Astrocyte of the spinal cord (primary cell): ENCODE measurements at regions not wholly inside any gene's neighbourhood (a gene's known extent, or its start where the extent isn't known, plus 50 kb on each side); places are given as distances from the start of the nearest gene placed in this dataset.
A peak's percentile ranks its signal among the peaks of the same experiment; 100 is the strongest.
"Not testable (repeated sequence)": the region's sequence is repeated elsewhere in the genome, so short reads cannot be mapped to it uniquely, and the experiment has no call there.

ENCODE experiments used
- DNase-seq: peaks from one replicate; pipeline ENCODE4 v3.0.0; 2011; ENCODE audit warnings: low read depth, low spot score
- H3K4me3 ChIP-seq: 2 replicates; pipeline ENCODE4 v1.5.1; 2011; ENCODE audit warnings: low read depth, mild to moderate bottlenecking, low read length, moderate library complexity
- in situ Hi-C: cut with HindIII; loops from 2 replicates; pipeline ENCODE4 v1.10.0; 2017; ENCODE audit warnings: low sequenced_read_pairs
- TF ChIP-seq, protein P1 (sequence below): IDR thresholded peaks from 2 replicates; pipeline ENCODE4 v1.5.1; 2012; ENCODE audit warnings: low read depth, mild to moderate bottlenecking, low read length, inconsistent platforms

DNA sequence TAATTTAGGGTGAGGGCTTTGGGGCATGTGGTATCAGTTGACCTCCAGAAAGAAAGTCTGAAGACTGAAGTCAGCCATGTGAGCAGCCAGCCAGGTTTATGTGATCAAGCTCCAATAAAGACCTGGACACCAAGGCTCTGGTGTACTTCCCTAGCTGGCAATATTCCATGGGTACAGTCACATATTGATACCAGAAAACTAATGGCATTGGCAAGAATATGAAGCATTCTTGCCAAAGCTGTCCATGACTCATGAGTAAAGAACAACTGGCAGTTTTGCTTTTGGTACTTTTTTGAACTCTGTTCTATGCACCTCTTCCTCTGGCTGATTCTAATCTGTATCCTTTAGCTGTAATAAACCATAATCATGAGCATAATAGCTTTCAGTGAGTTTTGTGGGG lies 415.3 kb upstream of the CAMK1G start:
- in situ Hi-C loops = no loop called here
- H3K4me3 ChIP-seq = no peak overlapping the region
- TF ChIP-seq, protein P1, sequence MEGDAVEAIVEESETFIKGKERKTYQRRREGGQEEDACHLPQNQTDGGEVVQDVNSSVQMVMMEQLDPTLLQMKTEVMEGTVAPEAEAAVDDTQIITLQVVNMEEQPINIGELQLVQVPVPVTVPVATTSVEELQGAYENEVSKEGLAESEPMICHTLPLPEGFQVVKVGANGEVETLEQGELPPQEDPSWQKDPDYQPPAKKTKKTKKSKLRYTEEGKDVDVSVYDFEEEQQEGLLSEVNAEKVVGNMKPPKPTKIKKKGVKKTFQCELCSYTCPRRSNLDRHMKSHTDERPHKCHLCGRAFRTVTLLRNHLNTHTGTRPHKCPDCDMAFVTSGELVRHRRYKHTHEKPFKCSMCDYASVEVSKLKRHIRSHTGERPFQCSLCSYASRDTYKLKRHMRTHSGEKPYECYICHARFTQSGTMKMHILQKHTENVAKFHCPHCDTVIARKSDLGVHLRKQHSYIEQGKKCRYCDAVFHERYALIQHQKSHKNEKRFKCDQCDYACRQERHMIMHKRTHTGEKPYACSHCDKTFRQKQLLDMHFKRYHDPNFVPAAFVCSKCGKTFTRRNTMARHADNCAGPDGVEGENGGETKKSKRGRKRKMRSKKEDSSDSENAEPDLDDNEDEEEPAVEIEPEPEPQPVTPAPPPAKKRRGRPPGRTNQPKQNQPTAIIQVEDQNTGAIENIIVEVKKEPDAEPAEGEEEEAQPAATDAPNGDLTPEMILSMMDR = no peak
- peak; percentile 73 for DNase-seq

DNA sequence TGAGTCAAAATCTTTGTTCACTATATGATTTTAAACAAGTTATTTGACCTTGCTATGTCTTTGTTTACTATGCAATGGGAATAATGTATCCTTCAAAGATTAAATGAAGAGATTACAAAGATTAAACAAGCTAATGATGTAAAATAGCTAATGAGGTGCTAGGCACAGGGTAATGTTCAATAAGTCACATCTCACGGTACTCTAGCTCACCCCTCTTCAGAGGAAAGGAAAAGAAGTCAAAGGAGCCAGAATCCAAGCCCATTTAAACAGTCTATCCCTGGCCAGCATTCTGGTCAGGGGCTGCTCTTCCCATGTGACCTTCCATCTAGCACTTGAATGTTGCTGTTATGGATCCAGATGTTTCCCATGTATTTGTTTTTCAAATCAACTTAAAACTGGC lies 412.4 kb upstream of the CAMK1G start:
- TF ChIP-seq, protein P1 = no peak
- H3K4me3 ChIP-seq = no peak overlapping the region
- no peak for DNase-seq
- in situ Hi-C loops = no loop called here

DNA sequence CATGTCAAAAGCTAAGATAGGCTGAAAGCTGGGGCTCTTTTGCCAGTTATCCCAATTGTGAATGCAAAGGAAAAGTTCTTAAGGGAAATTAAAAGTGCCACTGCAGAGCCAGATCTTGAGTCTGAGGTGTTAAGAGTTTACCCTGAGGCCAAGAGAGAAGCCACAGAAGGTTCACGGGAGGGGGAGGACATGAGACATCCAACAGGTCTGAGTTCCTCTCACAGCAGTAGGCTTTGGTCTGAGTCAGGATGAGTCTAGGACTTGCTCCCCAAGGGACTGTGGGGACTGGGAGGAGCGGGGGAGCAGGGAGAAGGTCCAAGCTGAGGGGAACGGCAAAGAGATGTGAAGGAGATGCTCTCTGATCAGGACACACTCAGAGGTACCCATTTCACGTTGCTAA lies 411.2 kb upstream of the CAMK1G start:
- no peak overlapping the region for H3K4me3 ChIP-seq
- peak; percentile 7 for DNase-seq
- in situ Hi-C loops = no loop called here
- TF ChIP-seq, protein P1 = no peak

DNA sequence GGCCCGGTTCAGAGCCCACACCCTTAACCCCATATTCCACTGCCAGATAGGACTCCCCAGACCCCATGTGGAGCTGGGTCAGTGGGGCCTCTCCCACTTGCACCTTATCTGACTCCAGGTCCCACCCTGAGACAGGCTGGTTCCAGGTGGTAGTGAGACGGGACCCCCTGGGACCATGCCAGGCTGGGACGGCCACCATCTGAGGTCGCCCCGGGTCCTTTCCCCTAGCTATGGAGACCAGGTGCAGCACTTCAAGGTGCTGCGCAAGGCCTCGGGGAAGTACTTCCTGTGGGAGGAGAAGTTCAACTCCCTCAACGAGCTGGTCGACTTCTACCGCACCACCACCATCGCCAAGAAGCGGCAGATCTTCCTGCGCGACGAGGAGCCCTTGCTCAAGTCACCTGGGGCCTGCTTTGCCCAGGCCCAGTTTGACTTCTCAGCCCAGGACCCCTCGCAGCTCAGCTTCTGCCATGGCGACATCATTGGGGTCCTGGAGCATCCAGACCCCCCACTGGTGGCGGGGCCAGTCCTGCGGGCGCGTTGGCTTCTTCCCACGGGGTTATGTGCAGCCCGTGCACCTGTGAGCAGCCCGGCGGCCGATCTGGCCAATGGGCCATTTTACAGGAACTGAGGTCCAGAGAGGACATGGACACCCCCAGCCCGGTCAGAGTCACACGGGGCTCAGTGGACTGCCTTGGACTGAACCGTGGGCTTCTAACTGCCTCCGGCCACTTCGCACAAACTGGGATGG lies 410.5 kb upstream of the CAMK1G start:
- in situ Hi-C loops, H3K4me3 ChIP-seq, DNase-seq: not testable (repeated sequence)

DNA sequence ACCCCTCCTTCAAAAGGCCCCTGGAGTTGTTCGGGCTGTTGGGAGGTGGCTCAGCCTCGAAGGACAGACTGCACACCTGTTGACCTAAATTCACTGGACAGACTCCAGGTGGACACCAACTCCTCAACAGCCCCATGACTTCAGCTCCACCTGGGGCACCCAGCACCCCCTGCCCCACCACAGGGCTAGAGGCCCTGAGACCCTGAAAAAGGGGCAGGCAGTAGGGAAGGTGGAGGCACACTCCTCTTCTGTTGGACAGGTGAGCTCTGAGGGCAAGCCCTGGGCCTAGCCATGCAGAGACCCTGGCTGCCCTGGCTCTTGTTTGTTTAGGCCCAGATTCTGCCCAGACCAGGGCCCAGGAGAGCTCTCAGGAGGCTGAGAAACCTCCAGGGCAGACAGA lies 409.7 kb upstream of the CAMK1G start:
- H3K4me3 ChIP-seq, in situ Hi-C loops, DNase-seq: not testable (repeated sequence)

DNA sequence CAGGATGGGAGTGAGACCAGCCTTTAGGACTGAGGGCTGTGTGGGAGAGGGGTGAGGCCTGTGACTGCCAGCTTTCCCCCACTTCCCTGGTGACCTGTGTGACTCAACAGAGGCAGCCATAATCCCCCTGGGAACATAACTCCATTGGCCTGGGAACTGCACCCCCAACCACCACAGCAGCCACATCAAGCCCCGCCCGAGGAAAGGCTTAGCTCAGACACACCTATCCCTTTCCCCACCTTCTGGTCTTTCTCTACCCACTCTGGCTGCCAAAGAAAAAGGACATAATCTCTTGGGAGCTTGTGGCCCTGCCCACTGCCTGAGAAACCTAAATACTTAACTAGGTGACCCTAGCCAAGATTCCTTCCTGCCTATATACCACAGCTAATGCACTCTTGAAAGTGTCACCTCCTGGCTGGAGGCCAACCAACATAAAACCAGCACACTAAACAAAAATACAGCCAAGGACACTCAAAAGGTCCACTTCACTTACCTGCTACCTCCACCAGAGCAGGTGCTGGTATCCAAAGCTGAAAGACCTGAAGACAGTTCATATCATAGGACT lies 406.6 kb upstream of the CAMK1G start:
- no peak overlapping the region for H3K4me3 ChIP-seq
- in situ Hi-C loops = no loop called here
- DNase-seq = no peak
- TF ChIP-seq, protein P1 = no peak

DNA sequence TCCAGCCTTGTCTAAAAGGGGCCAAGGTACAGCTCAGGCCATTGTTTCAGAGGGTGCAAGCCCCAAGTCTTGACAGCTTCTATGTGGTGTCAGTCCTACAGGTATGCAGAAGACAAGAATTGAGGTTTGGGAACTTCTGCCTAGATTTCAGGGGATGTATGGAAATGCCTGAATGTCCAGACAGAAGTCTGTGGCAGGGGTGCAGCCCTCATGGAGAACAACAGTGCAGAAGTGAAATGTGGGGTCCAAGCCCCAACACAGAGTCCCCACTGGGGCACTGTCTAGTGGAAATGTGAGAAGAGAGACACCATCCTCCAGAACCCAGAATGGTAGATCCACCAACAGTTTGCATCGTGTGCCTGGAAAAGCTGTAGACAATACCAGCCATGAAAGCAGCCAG lies 400.3 kb upstream of the CAMK1G start:
- TF ChIP-seq, protein P1 = no peak
- DNase-seq = no peak
- in situ Hi-C loops = no loop called here
- no peak overlapping the region for H3K4me3 ChIP-seq
